OCI-LY7 (cell line): ENCODE measurements at regions not wholly inside any gene's neighbourhood (a gene's known extent, or its start where the extent isn't known, plus 50 kb on each side); places are given as distances from the start of the nearest gene placed in this dataset.

ENCODE experiments used
- BruUV-seq: library from RNA; stranded (reverse); fragments of 400-500 nt; replicated peaks from 2 replicates; lab custom pipeline; 2021; lab: Mats Ljungman, UMichigan
- CTCF ChIA-PET: fragments of 300-600 bp; sonication (Branson Sonifier 250); formaldehyde crosslinking; loops from one replicate; lab custom pipeline; 2022; ENCODE audit warnings: antibody characterized with exemption; ENCODE audit not compliant: unreplicated experiment; lab: Charles Lee
- POLR2A ChIA-PET: fragments of 300-600 bp; sonication (Branson Sonifier 250); formaldehyde crosslinking; loops from one replicate; lab custom pipeline; 2022; ENCODE audit warnings: antibody characterized with exemption; lab: Charles Lee
- DNase-seq: peaks from one replicate; pipeline ENCODE4 v3.0.0-alpha.2; 2015; ENCODE audit warnings: low spot score
- H2AFZ ChIP-seq: fragments of 200-600 bp; sonication (generic), shearing (Covaris generic); 2 replicates; pipeline ENCODE4 v1.6.1; 2014; ENCODE audit warnings: mild to moderate bottlenecking, antibody characterized with exemption, low read length, moderate library complexity
- H3K27ac ChIP-seq: fragments of 200-600 bp; sonication (generic); 2 replicates; pipeline ENCODE4 v1.5.1; 2014; ENCODE audit warnings: mixed run types, low read depth, mild to moderate bottlenecking, moderate library complexity, low read length, inconsistent platforms; ENCODE audit not compliant: poor library complexity, severe bottlenecking
- H3K36me3 ChIP-seq: fragments of 200-600 bp; sonication (generic); 2 replicates; pipeline ENCODE4 v1.6.1; 2014; ENCODE audit warnings: mild to moderate bottlenecking, antibody characterized with exemption, low read length, moderate library complexity, mixed read lengths; ENCODE audit not compliant: insufficient read depth
- H3K4me1 ChIP-seq: fragments of 200-600 bp; sonication (generic); 2 replicates; pipeline ENCODE4 v1.5.1; 2014; ENCODE audit warnings: mild to moderate bottlenecking, low read length; ENCODE audit not compliant: insufficient read depth, poor library complexity, severe bottlenecking
- H3K4me2 ChIP-seq: fragments of 200-600 bp; sonication (generic); 2 replicates; pipeline ENCODE4 v1.6.1; 2014; ENCODE audit warnings: mild to moderate bottlenecking, low read length
- H3K4me3 ChIP-seq: fragments of 200-600 bp; sonication (generic); 2 replicates; pipeline ENCODE4 v1.5.1; 2014; ENCODE audit warnings: mild to moderate bottlenecking, low read depth, low read length; ENCODE audit not compliant: poor library complexity, severe bottlenecking
- H3K79me2 ChIP-seq: fragments of 200-600 bp; sonication (generic); 2 replicates; pipeline ENCODE4 v1.6.1; 2016; ENCODE audit warnings: low read depth, mild to moderate bottlenecking, low read length, moderate library complexity, mixed read lengths; ENCODE audit not compliant: insufficient read depth
- H3K9me2 ChIP-seq: fragments of 200-600 bp; sonication (generic); 2 replicates; pipeline ENCODE4 v1.6.1; 2016; ENCODE audit warnings: mild to moderate bottlenecking, low read length, mixed read lengths; ENCODE audit not compliant: insufficient read depth
- H3K9me3 ChIP-seq: fragments of 200-600 bp; sonication (generic); 2 replicates; pipeline ENCODE4 v1.6.1; 2014; ENCODE audit warnings: mild to moderate bottlenecking, mixed run types, low read length, mixed read lengths
- H4K20me1 ChIP-seq: fragments of 200-600 bp; sonication (generic); 2 replicates; pipeline ENCODE4 v1.6.1; 2014; ENCODE audit warnings: mild to moderate bottlenecking, antibody characterized with exemption, low read length, moderate library complexity, mixed read lengths; ENCODE audit not compliant: insufficient read depth
- EZH2phosphoT487 ChIP-seq: fragments of 200-600 bp; sonication (generic); IDR thresholded peaks from 2 replicates; pipeline ENCODE4 v1.6.1; 2018; ENCODE audit warnings: low read depth, borderline replicate concordance, mild to moderate bottlenecking, mixed run types, antibody characterized with exemption, low read length, moderate library complexity, mixed read lengths
- intact Hi-C: fragments of 100-400 bp; cut with micrococcal nuclease; formaldehyde crosslinking; loops from one replicate; pipeline ENCODE4 v1.10.0; 2022; ENCODE audit not compliant: unreplicated experiment
- TF ChIP-seq, protein P1 (sequence below): fragments of 200-600 bp; sonication (generic); conservative IDR thresholded peaks from 2 replicates; pipeline ENCODE4 v1.5.1; 2014; ENCODE audit warnings: mild to moderate bottlenecking, antibody characterized with exemption, low read length, moderate library complexity, mixed read lengths

- intact Hi-C loops, result no loop called here
- TF ChIP-seq, protein P1, sequence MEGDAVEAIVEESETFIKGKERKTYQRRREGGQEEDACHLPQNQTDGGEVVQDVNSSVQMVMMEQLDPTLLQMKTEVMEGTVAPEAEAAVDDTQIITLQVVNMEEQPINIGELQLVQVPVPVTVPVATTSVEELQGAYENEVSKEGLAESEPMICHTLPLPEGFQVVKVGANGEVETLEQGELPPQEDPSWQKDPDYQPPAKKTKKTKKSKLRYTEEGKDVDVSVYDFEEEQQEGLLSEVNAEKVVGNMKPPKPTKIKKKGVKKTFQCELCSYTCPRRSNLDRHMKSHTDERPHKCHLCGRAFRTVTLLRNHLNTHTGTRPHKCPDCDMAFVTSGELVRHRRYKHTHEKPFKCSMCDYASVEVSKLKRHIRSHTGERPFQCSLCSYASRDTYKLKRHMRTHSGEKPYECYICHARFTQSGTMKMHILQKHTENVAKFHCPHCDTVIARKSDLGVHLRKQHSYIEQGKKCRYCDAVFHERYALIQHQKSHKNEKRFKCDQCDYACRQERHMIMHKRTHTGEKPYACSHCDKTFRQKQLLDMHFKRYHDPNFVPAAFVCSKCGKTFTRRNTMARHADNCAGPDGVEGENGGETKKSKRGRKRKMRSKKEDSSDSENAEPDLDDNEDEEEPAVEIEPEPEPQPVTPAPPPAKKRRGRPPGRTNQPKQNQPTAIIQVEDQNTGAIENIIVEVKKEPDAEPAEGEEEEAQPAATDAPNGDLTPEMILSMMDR, result no peak
- TF ChIP-seq EZH2phosphoT487, result no peak
- no peak overlapping the region for H3K4me2 ChIP-seq
- H2AFZ ChIP-seq, result no peak overlapping the region
- H3K9me2 ChIP-seq, result no peaks in the 10 kb centered on the region
- no peak overlapping the region for H3K4me3 ChIP-seq
- H3K79me2 ChIP-seq, result no peaks in the 10 kb centered on the region
- H3K9me3 ChIP-seq, result no peaks in the 10 kb centered on the region
- no peak for DNase-seq
- ChIA-PET CTCF (no interaction called here), POLR2A (interaction anchor here (1.3 kb wide), 1 partner anchor 14 kb away, joined by 3 read pairs; no protein-coding TSS in a partner anchor)
- BruUV-seq, result no TSS peak
- no peaks in the 10 kb centered on the region for H3K4me1 ChIP-seq
- H3K36me3 ChIP-seq, result no peaks in the 10 kb centered on the region
- no peak overlapping the region for H3K27ac ChIP-seq
- no peaks in the 10 kb centered on the region for H4K20me1 ChIP-seq
Observed at GRCh38 chr6:91744566-91744965, 1157.7 kb upstream of the MAP3K7 start.

DNA sequence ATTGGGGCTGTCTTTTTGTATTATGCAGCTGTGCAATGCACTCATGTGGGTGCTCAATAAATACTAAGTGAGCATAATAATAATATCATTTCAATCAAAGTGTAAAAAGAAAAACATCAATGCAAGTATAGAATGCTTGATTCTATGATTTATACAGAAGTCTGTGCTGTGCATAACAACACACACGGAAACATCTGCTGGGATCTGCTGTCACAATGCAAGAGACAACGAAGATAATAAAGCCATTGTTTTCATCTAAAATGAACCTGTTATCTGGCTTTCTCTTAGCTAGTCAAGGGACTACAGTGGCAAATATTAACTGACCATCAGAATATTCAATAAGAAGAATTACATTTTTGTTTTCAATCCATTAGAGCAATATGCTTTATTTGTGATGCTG lies 1156.9 kb upstream of the MAP3K7 start:
- BruUV-seq, result no TSS peak
- no peaks in the 10 kb centered on the region for H3K4me1 ChIP-seq
- no peak overlapping the region for H3K27ac ChIP-seq
- no peaks in the 10 kb centered on the region for H3K79me2 ChIP-seq
- ChIA-PET POLR2A (no interaction called here), CTCF (no interaction called here)
- no peaks in the 10 kb centered on the region for H3K9me3 ChIP-seq
- TF ChIP-seq, protein P1, result no peak
- TF ChIP-seq EZH2phosphoT487, result no peak
- intact Hi-C loops, result no loop called here
- H3K4me3 ChIP-seq, result no peak overlapping the region
- no peak overlapping the region for H2AFZ ChIP-seq
- DNase-seq, result no peak
- H3K9me2 ChIP-seq, result no peaks in the 10 kb centered on the region
- H3K4me2 ChIP-seq, result no peak overlapping the region
- no peaks in the 10 kb centered on the region for H3K36me3 ChIP-seq
- no peaks in the 10 kb centered on the region for H4K20me1 ChIP-seq

GRCh38 chr6:91731939-91732338 lies 1145.1 kb upstream of the MAP3K7 start:
- CTCF ChIA-PET, result no interaction called here

More at GRCh38 chr6:91731939-91732338, 1145.1 kb upstream of the MAP3K7 start:
- Histone ChIP-seq H3K9me2 (no peaks in the 10 kb centered on the region), H3K4me2 (no peak overlapping the region), H3K9me3 (no peaks in the 10 kb centered on the region), H2AFZ (no peak overlapping the region), H3K36me3 (no peaks in the 10 kb centered on the region), H3K27ac (no peak overlapping the region), H3K4me3 (no peak overlapping the region), H3K4me1 (peaks cover 5% of the 10 kb centered on the region), H4K20me1 (no peaks in the 10 kb centered on the region), H3K79me2 (no peaks in the 10 kb centered on the region)
- POLR2A ChIA-PET, result interaction anchor here (0.5 to 0.6 kb wide), 2 partner anchors 10 to 790 kb away, joined by 3 read pairs; no protein-coding TSS in a partner anchor
- TF ChIP-seq, protein P1, result no peak
- TF ChIP-seq EZH2phosphoT487, result no peak
- no TSS peak for BruUV-seq
- DNase-seq, result no peak
- intact Hi-C loops, result no loop called here
